Small intestine (tissue), 7 donors: ENCODE measurements at regions not wholly inside any gene's neighbourhood (a gene's known extent, or its start where the extent isn't known, plus 50 kb on each side); places are given as distances from the start of the nearest gene placed in this dataset.

ENCODE experiments used
- DNase-seq, 2 donors: peaks; one replicate each; pipeline versions ENCODE4 v3.0.0 to v3.0.0-alpha.2; 2013
- FAIRE-seq: peaks from 2 replicates; lab custom pipeline; 2012; peaks lifted over from hg19 to GRCh38; lab: Jason Lieb, UNC
- H3K27ac ChIP-seq, 3 donors: one replicate each; pipeline ENCODE4 v1.5.1; 2013; ENCODE audit warnings: low read length in 2 of 3, mild to moderate bottlenecking in 2 of 3, control low read depth in 1 of 3, inconsistent platforms in 1 of 3, low read depth in 1 of 3, moderate library complexity in 1 of 3
- H3K27me3 ChIP-seq, 3 donors: one replicate each; pipeline ENCODE4 v1.6.1; 2013; ENCODE audit warnings: low read length in 3 of 3, inconsistent platforms in 1 of 3; ENCODE audit not compliant: control insufficient read depth in 3 of 3, insufficient read depth in 3 of 3
- H3K36me3 ChIP-seq, 3 donors: one replicate each; pipeline ENCODE4 v1.6.1; 2013; ENCODE audit warnings: low read length in 3 of 3, inconsistent platforms in 1 of 3, low read depth in 1 of 3, mild to moderate bottlenecking in 1 of 3, moderate library complexity in 1 of 3; ENCODE audit not compliant: control insufficient read depth in 3 of 3, insufficient read depth in 2 of 3
- H3K4me1 ChIP-seq, 3 donors: one replicate each; pipeline ENCODE4 v1.6.1; 2013; ENCODE audit warnings: low read length in 2 of 3, inconsistent platforms in 1 of 3, low read depth in 1 of 3, mild to moderate bottlenecking in 1 of 3, moderate library complexity in 1 of 3; ENCODE audit not compliant: control insufficient read depth in 3 of 3, insufficient read depth in 2 of 3
- H3K4me3 ChIP-seq, 3 donors: one replicate each; pipeline ENCODE4 v1.5.1; 2013; ENCODE audit warnings: low read length in 3 of 3, control low read depth in 1 of 3, inconsistent platforms in 1 of 3, low read depth in 1 of 3, mild to moderate bottlenecking in 1 of 3, moderate library complexity in 1 of 3
- H3K9me3 ChIP-seq, 2 donors: one replicate each; pipeline ENCODE4 v1.6.1; 2013; ENCODE audit warnings: low read depth in 1 of 2, low read length in 1 of 2; ENCODE audit not compliant: control insufficient read depth in 2 of 2, insufficient read depth in 1 of 2
- WGBS, 3 donors: extraction: QIAGEN DNeasy Blood & Tissue Kit; methylation state at CpG; one replicate each; pipeline ENCODE4 v1.1.7; 2013; 5-methylcytosine and 5-hydroxymethylcytosine counted together
- donor health status: healthy with polysubstance abuse.
- donor health status: control.
- donor health status: control.
- donor health status: Bipolar disorder and iron deficiency.
- donor health status: healthy.

- no peaks in the 10 kb centered on the region for H3K27me3 ChIP-seq
Measured at GRCh38 chr10:30158325-30158960, 99.1 kb upstream of the JCAD start.

GRCh38 chr10:30155401-30155800 lies 96.0 kb upstream of the JCAD start:
- Histone ChIP-seq H3K36me3 (no peaks in the 10 kb centered on the region), H3K4me1 (no peaks in the 10 kb centered on the region), H3K9me3 (no peaks in the 10 kb centered on the region), H3K27me3 (no peaks in the 10 kb centered on the region), H3K4me3 (no peak overlapping the region), H3K27ac (no peak overlapping the region)
- WGBS, 3 donors: 24 to 37% (median 25%) methylated on average over 4 of the region's 4 CpGs
- DNase-seq (peak in 1 of 2 donors; percentile 28), FAIRE-seq (no peak)

More at GRCh38 chr10:30158325-30158960, 99.1 kb upstream of the JCAD start:
- H3K9me3 ChIP-seq: no peaks in the 10 kb centered on the region
- WGBS, 3 donors: 54 to 64% (median 59%) methylated on average over 2 of the region's 2 CpGs
- no peak for DNase-seq
- no peaks in the 10 kb centered on the region for H3K36me3 ChIP-seq
- H3K4me1 ChIP-seq: no peaks in the 10 kb centered on the region
- no peak overlapping the region for H3K4me3 ChIP-seq
- no peak for FAIRE-seq
- no peak overlapping the region for H3K27ac ChIP-seq

- FAIRE-seq (no peak), DNase-seq (no peak)
- Histone ChIP-seq H3K27ac (no peak overlapping the region), H3K4me1 (no peaks in the 10 kb centered on the region), H3K9me3 (no peaks in the 10 kb centered on the region), H3K36me3 (no peaks in the 10 kb centered on the region), H3K4me3 (no peak overlapping the region), H3K27me3 (no peaks in the 10 kb centered on the region)
- 60 to 83% (median 81%) methylated on average over 1 of the region's 1 CpG for WGBS, 3 donors
Measured at GRCh38 chr10:30154561-30154960, 95.2 kb upstream of the JCAD start.

- 43 to 81% (median 53%) methylated on average over 4 of the region's 4 CpGs for WGBS, 3 donors
- H3K36me3 ChIP-seq: no peaks in the 10 kb centered on the region
- no peak overlapping the region for H3K4me3 ChIP-seq
- no peaks in the 10 kb centered on the region for H3K9me3 ChIP-seq
- FAIRE-seq (no peak), DNase-seq (peak; percentile 10 to 54)
- no peaks in the 10 kb centered on the region for H3K4me1 ChIP-seq
- no peak overlapping the region for H3K27ac ChIP-seq
- H3K27me3 ChIP-seq: no peaks in the 10 kb centered on the region
Measured at GRCh38 chr10:30154126-30154525, 94.7 kb upstream of the JCAD start.

- no peaks in the 10 kb centered on the region for H3K4me1 ChIP-seq
- DNase-seq: peak; percentile 9 to 27
- no peaks in the 10 kb centered on the region for H3K36me3 ChIP-seq
- H3K27ac ChIP-seq: no peak overlapping the region
- no peaks in the 10 kb centered on the region for H3K9me3 ChIP-seq
- H3K4me3 ChIP-seq: no peak overlapping the region
- no peaks in the 10 kb centered on the region for H3K27me3 ChIP-seq
- WGBS, 3 donors: 53 to 70% (median 59%) methylated on average over 8 of the region's 8 CpGs
- FAIRE-seq: no peak
Measured at GRCh38 chr10:30151581-30152389, 92.4 kb upstream of the JCAD start.

GRCh38 chr10:30141423-30141822 lies 82.0 kb upstream of the JCAD start:
- Histone ChIP-seq H3K9me3 (peaks cover 0 to 5% of the 10 kb centered on the region in 2 donors), H3K4me1 (no peaks in the 10 kb centered on the region), H3K4me3 (no peak overlapping the region), H3K27ac (no peak overlapping the region), H3K36me3 (no peaks in the 10 kb centered on the region), H3K27me3 (peaks cover 0 to 2% (median 0%) of the 10 kb centered on the region in 3 donors)
- DNase-seq (no peak), FAIRE-seq (no peak)
- 71 to 84% (median 82%) methylated on average over 2 of the region's 2 CpGs for WGBS, 3 donors

GRCh38 chr10:30134171-30134945 lies 75.0 kb upstream of the JCAD start:
- Histone ChIP-seq H3K27me3 (no peaks in the 10 kb centered on the region), H3K4me3 (no peak overlapping the region), H3K4me1 (no peaks in the 10 kb centered on the region), H3K36me3 (no peaks in the 10 kb centered on the region), H3K9me3 (no peaks in the 10 kb centered on the region), H3K27ac (no peak overlapping the region)
- WGBS, 3 donors: 72 to 73% (median 72%) methylated on average over 11 of the region's 11 CpGs
- FAIRE-seq (no peak), DNase-seq (no peak)

GRCh38 chr10:30133198-30133597 lies 73.8 kb upstream of the JCAD start:
- Histone ChIP-seq H3K27me3 (no peaks in the 10 kb centered on the region), H3K36me3 (no peaks in the 10 kb centered on the region), H3K9me3 (no peaks in the 10 kb centered on the region), H3K4me1 (no peaks in the 10 kb centered on the region), H3K27ac (no peak overlapping the region), H3K4me3 (no peak overlapping the region)
- WGBS, 3 donors: 76 to 79% (median 78%) methylated on average over 1 of the region's 1 CpG
- DNase-seq (no peak), FAIRE-seq (no peak)
